Liver (tissue), 8 donors: ENCODE measurements at regions not wholly inside any gene's neighbourhood (a gene's known extent, or its start where the extent isn't known, plus 50 kb on each side); places are given as distances from the start of the nearest gene placed in this dataset.

ENCODE experiments used
- DNase-seq: peaks from one replicate; pipeline ENCODE4 v3.0.0-alpha.2; 2017; ENCODE audit warnings: low spot score
- H3K27ac ChIP-seq, 2 donors: one replicate each; pipeline ENCODE4 v1.7.0; 2013; ENCODE audit warnings: inconsistent platforms in 2 of 2, low read length in 2 of 2, control low read depth in 1 of 2, low read depth in 1 of 2, mild to moderate bottlenecking in 1 of 2
- H3K27me3 ChIP-seq, 4 donors: one replicate each; pipeline versions ENCODE4 v1.6.1 to v1.7.0; 2013; ENCODE audit warnings: low read length in 3 of 4, inconsistent platforms in 1 of 4, mild to moderate bottlenecking in 1 of 4, moderate library complexity in 1 of 4; ENCODE audit not compliant: control insufficient read depth in 4 of 4, insufficient read depth in 4 of 4
- H3K36me3 ChIP-seq, 4 donors: one replicate each; pipeline versions ENCODE4 v1.6.1 to v1.7.0; 2013; ENCODE audit warnings: low read length in 3 of 4, mild to moderate bottlenecking in 3 of 4, low read depth in 1 of 4, moderate library complexity in 1 of 4; ENCODE audit not compliant: control insufficient read depth in 4 of 4, insufficient read depth in 3 of 4
- H3K4me1 ChIP-seq, 4 donors: one replicate each; pipeline versions ENCODE4 v1.6.1 to v1.7.0; 2013; ENCODE audit warnings: low read length in 3 of 4, mild to moderate bottlenecking in 3 of 4, moderate library complexity in 1 of 4; ENCODE audit not compliant: control insufficient read depth in 4 of 4, insufficient read depth in 4 of 4
- H3K4me3 ChIP-seq, 3 donors: one replicate each; pipeline versions ENCODE4 v1.6.1 to v1.7.0; 2013; ENCODE audit warnings: low read length in 3 of 3, control low read depth in 1 of 3, low read depth in 1 of 3, mild to moderate bottlenecking in 1 of 3
- H3K9ac ChIP-seq, 2 donors: one replicate each; pipeline ENCODE4 v1.7.0; 2013; ENCODE audit warnings: low read length in 2 of 2, mild to moderate bottlenecking in 2 of 2, moderate library complexity in 2 of 2, control low read depth in 1 of 2, low read depth in 1 of 2
- H3K9me3 ChIP-seq, 4 donors: one replicate each; pipeline versions ENCODE4 v1.6.1 to v1.7.0; 2013; ENCODE audit warnings: low read length in 3 of 4; ENCODE audit not compliant: control insufficient read depth in 4 of 4
- ATF3 ChIP-seq: IDR thresholded peaks from 2 replicates; pipeline ENCODE4 v1.6.1; 2016; ENCODE audit warnings: antibody characterized with exemption
- CTCF ChIP-seq: fragments of 150-350 bp; IDR thresholded peaks from 2 replicates; pipeline ENCODE4 v1.5.1; 2017; ENCODE audit warnings: improper control_type of control experiment, low read depth, low read length; ENCODE audit not compliant: missing input control
- EGR1 ChIP-seq, 2 donors: IDR thresholded peaks; 2 replicates each; pipeline ENCODE4 v1.6.1; 2016 to 2018; ENCODE audit warnings: antibody characterized with exemption in 2 of 2, low read depth in 2 of 2
- FOXA1 ChIP-seq: IDR thresholded peaks from 2 replicates; pipeline ENCODE4 v1.6.1; 2016; ENCODE audit warnings: antibody characterized with exemption
- GABPA ChIP-seq, 2 donors: IDR thresholded peaks in 1 of 2; conservative IDR thresholded peaks in 1 of 2; 2 replicates each; pipeline ENCODE4 v1.6.1; 2016; ENCODE audit warnings: antibody characterized with exemption in 2 of 2, mild to moderate bottlenecking in 1 of 2, moderate library complexity in 1 of 2
- HNF4A ChIP-seq, 2 donors: conservative IDR thresholded peaks; 2 replicates each; pipeline ENCODE4 v1.6.1; 2016; ENCODE audit warnings: antibody characterized with exemption in 2 of 2, mild to moderate bottlenecking in 2 of 2
- HNF4G ChIP-seq: IDR thresholded peaks from 2 replicates; pipeline ENCODE4 v1.6.1; 2016; ENCODE audit warnings: antibody characterized with exemption
- JUND ChIP-seq, 2 donors: IDR thresholded peaks; 2 replicates each; pipeline ENCODE4 v1.6.1; 2016; ENCODE audit warnings: antibody characterized with exemption in 2 of 2
- NR2F2 ChIP-seq: IDR thresholded peaks from 2 replicates; pipeline ENCODE4 v1.6.1; 2016; ENCODE audit warnings: antibody characterized with exemption
- RAD21 ChIP-seq, 2 donors: IDR thresholded peaks; 2 replicates each; pipeline ENCODE4 v1.6.1; 2016; ENCODE audit warnings: antibody characterized with exemption in 2 of 2, mild to moderate bottlenecking in 2 of 2
- REST ChIP-seq: IDR thresholded peaks from 2 replicates; pipeline ENCODE4 v1.6.1; 2016; ENCODE audit warnings: antibody characterized with exemption, mild to moderate bottlenecking
- RXRA ChIP-seq, 2 donors: IDR thresholded peaks; 2 replicates each; pipeline ENCODE4 v1.6.1; 2017 to 2018; ENCODE audit warnings: antibody characterized with exemption in 2 of 2, mild to moderate bottlenecking in 1 of 2
- SP1 ChIP-seq: IDR thresholded peaks from 2 replicates; pipeline ENCODE4 v1.6.1; 2018; ENCODE audit warnings: antibody characterized with exemption, mild to moderate bottlenecking
- TAF1 ChIP-seq: conservative IDR thresholded peaks from 2 replicates; pipeline ENCODE4 v1.6.1; 2016; ENCODE audit warnings: antibody characterized with exemption, mild to moderate bottlenecking
- YY1 ChIP-seq: IDR thresholded peaks from 2 replicates; pipeline ENCODE4 v1.6.1; 2016; ENCODE audit warnings: antibody characterized with exemption, mild to moderate bottlenecking
- ZBTB33 ChIP-seq: IDR thresholded peaks from 2 replicates; pipeline ENCODE4 v1.6.1; 2016; ENCODE audit warnings: antibody characterized with exemption
- WGBS: extraction: QIAGEN DNeasy Blood & Tissue Kit; methylation state at CpG from one replicate; pipeline ENCODE4 v1.1.7; 2013; 5-methylcytosine and 5-hydroxymethylcytosine counted together
- donor health status: healthy.
- donor health status: healthy.
- donor health status: healthy.
- donor health status: healthy.
- donor health status: healthy.

GRCh38 chr3:28698706-28699105 is 350.1 kb upstream of the AZI2 start:
- Histone ChIP-seq H3K36me3 (no peaks in the 10 kb centered on the region), H3K9me3 (no peaks in the 10 kb centered on the region), H3K27me3 (no peaks in the 10 kb centered on the region), H3K4me1 (no peaks in the 10 kb centered on the region), H3K27ac (no peak overlapping the region), H3K4me3 (no peak overlapping the region), H3K9ac (no peak overlapping the region)
- DNase-seq: no peak
- 89% methylated on average over 2 of the region's 2 CpGs for WGBS
- TF ChIP-seq EGR1 (IDR thresholded peaks at IDR 0.05; ENCODE audit: low read depth in 2 of 2): no peak
- TF ChIP-seq JUND (IDR thresholded peaks at IDR 0.05): no peak
- no peak for TF ChIP-seq ZBTB33
- TF ChIP-seq HNF4G: no peak
- no peak for TF ChIP-seq GABPA (IDR thresholded peaks at IDR 0.05 in 1 of 2, conservative IDR thresholded peaks at IDR 0.05 in 1 of 2)
- no peak for TF ChIP-seq CTCF
- TF ChIP-seq RXRA (IDR thresholded peaks at IDR 0.05): no peak
- TF ChIP-seq REST: no peak
- no peak for TF ChIP-seq HNF4A (conservative IDR thresholded peaks at IDR 0.05)
- TF ChIP-seq YY1: no peak
- TF ChIP-seq SP1: no peak
- TF ChIP-seq FOXA1: no peak
- no peak for TF ChIP-seq ATF3
- TF ChIP-seq NR2F2: no peak
- TF ChIP-seq RAD21 (IDR thresholded peaks at IDR 0.05): no peak

- Histone ChIP-seq H3K27ac (no peak overlapping the region), H3K36me3 (no peaks in the 10 kb centered on the region), H3K4me1 (no peaks in the 10 kb centered on the region), H3K4me3 (no peak overlapping the region), H3K9me3 (no peaks in the 10 kb centered on the region), H3K9ac (no peak overlapping the region), H3K27me3 (no peaks in the 10 kb centered on the region)
- 36% methylated on average over 2 of the region's 2 CpGs for WGBS
- no peak for DNase-seq
- TF ChIP-seq GABPA (IDR thresholded peaks at IDR 0.05 in 1 of 2, conservative IDR thresholded peaks at IDR 0.05 in 1 of 2): no peak
- no peak for TF ChIP-seq TAF1
- TF ChIP-seq NR2F2: no peak
Measured at GRCh38 chr3:28699283-28699682, 350.7 kb upstream of the AZI2 start.
